ENCODE measurements at regions not wholly inside any gene's neighbourhood (a gene's known extent, or its start where the extent isn't known, plus 50 kb on each side); places are given as distances from the start of the nearest gene placed in this dataset.

GRCh38 chr7:41002741-41003610, 699.9 kb downstream of the INHBA start:
- no peak overlapping the region for H3K4me3 ChIP-seq (ENCODE audit: low read length)
- H3K9me3 Mint-ChIP-seq = peaks cover 4 to 7% of the 10 kb centered on the region in 2 donors
- intact Hi-C loops (cut with micrococcal nuclease) = no loop called here
- H3K27me3 ChIP-seq (ENCODE audit: control insufficient read depth, insufficient read depth, low read length) = no peaks in the 10 kb centered on the region
- no peaks in the 10 kb centered on the region for H3K9me3 ChIP-seq (ENCODE audit: control insufficient read depth, insufficient read depth, low read length)
- no peak overlapping the region for H3K27ac Mint-ChIP-seq
- no peaks in the 10 kb centered on the region for H3K4me1 Mint-ChIP-seq
- no peak overlapping the region for H3K4me3 Mint-ChIP-seq
- ATAC-seq = no peak
- H3K36me3 Mint-ChIP-seq = no peaks in the 10 kb centered on the region
- TF ChIP-seq CTCF (IDR thresholded peaks at IDR 0.05) = peak; percentile 34
- peak in 1 of 2 donors; percentile 2 for DNase-seq
- H3K36me3 ChIP-seq (ENCODE audit: control insufficient read depth, insufficient read depth, low read length) = no peaks in the 10 kb centered on the region
- WGBS (ENCODE audit: insufficient coverage) = 67% methylated on average over 9 of the region's 9 CpGs
- no peak overlapping the region for H3K27ac ChIP-seq (ENCODE audit: low read length)
- no peaks in the 10 kb centered on the region for H3K27me3 Mint-ChIP-seq (ENCODE audit: low read depth in 2 of 2)
- H3K4me1 ChIP-seq (ENCODE audit: control insufficient read depth, insufficient read depth, low read length) = no peaks in the 10 kb centered on the region

GRCh38 chr7:41000042-41000441, 702.8 kb downstream of the INHBA start:
- no peak overlapping the region for H3K4me3 Mint-ChIP-seq
- no peak for TF ChIP-seq CTCF (IDR thresholded peaks at IDR 0.05)

GRCh38 chr7:40996233-40996677, 706.6 kb downstream of the INHBA start:
- H3K4me1 ChIP-seq (ENCODE audit: control insufficient read depth, insufficient read depth, low read length) = no peaks in the 10 kb centered on the region

More at GRCh38 chr7:41000042-41000441, 702.8 kb downstream of the INHBA start:
- Histone ChIP-seq H3K4me1 (ENCODE audit: control insufficient read depth, insufficient read depth, low read length) (no peaks in the 10 kb centered on the region), H3K27ac (ENCODE audit: low read length) (no peak overlapping the region), H3K36me3 (ENCODE audit: control insufficient read depth, insufficient read depth, low read length) (no peaks in the 10 kb centered on the region), H3K9me3 (ENCODE audit: control insufficient read depth, insufficient read depth, low read length) (no peaks in the 10 kb centered on the region), H3K27me3 (ENCODE audit: control insufficient read depth, insufficient read depth, low read length) (no peaks in the 10 kb centered on the region), H3K4me3 (ENCODE audit: low read length) (no peak overlapping the region)
- intact Hi-C loops (cut with micrococcal nuclease) = no loop called here
- WGBS (ENCODE audit: insufficient coverage) = 100% methylated on average over 3 of the region's 5 CpGs
- H3K9me3 Mint-ChIP-seq = peaks cover 7% of the 10 kb centered on the region in 2 donors
- no peaks in the 10 kb centered on the region for H3K27me3 Mint-ChIP-seq (ENCODE audit: low read depth in 2 of 2)
- no peak for ATAC-seq
- no peak overlapping the region for H3K27ac Mint-ChIP-seq
- H3K4me1 Mint-ChIP-seq = no peaks in the 10 kb centered on the region
- DNase-seq = no peak
- H3K36me3 Mint-ChIP-seq = no peaks in the 10 kb centered on the region

More at GRCh38 chr7:40996233-40996677, 706.6 kb downstream of the INHBA start:
- Mint-ChIP-seq H3K36me3 (no peaks in the 10 kb centered on the region), H3K27ac (no peak overlapping the region), H3K4me3 (no peak overlapping the region), H3K27me3 (ENCODE audit: low read depth in 2 of 2) (no peaks in the 10 kb centered on the region), H3K4me1 (no peaks in the 10 kb centered on the region), H3K9me3 (peaks cover 7 to 8% of the 10 kb centered on the region in 2 donors)
- ATAC-seq (no peak), DNase-seq (no peak)
- Histone ChIP-seq H3K36me3 (ENCODE audit: control insufficient read depth, insufficient read depth, low read length) (no peaks in the 10 kb centered on the region), H3K27me3 (ENCODE audit: control insufficient read depth, insufficient read depth, low read length) (no peaks in the 10 kb centered on the region), H3K4me3 (ENCODE audit: low read length) (no peak overlapping the region), H3K27ac (ENCODE audit: low read length) (no peak overlapping the region), H3K9me3 (ENCODE audit: control insufficient read depth, insufficient read depth, low read length) (no peaks in the 10 kb centered on the region)
- WGBS (ENCODE audit: insufficient coverage) = 80% methylated on average over 5 of the region's 5 CpGs
- intact Hi-C loops (cut with micrococcal nuclease) = no loop called here
- TF ChIP-seq CTCF (IDR thresholded peaks at IDR 0.05) = no peak

All from natural killer cell (primary cell).